Heart right ventricle (tissue), 16 donors: ENCODE measurements at regions not wholly inside any gene's neighbourhood (a gene's known extent, or its start where the extent isn't known, plus 50 kb on each side); places are given as distances from the start of the nearest gene placed in this dataset.
A peak's percentile ranks its signal among the peaks of the same experiment; 100 is the strongest.

Experiments
- ATAC-seq, 8 donors: fragments of 200-7000 bp; cut with Tn5 transposase; one replicate each; pipeline ENCODE4 v1.9.1; 2020; ENCODE audit warnings: mild to moderate bottlenecking in 8 of 8, moderate library complexity in 8 of 8, moderate number of reproducible peaks in 1 of 8
- DNase-seq, 2 donors: peaks; one replicate each; pipeline ENCODE4 v3.0.0-alpha.2; 2020
- H3K27ac ChIP-seq, 10 donors: fragments of 200-600 bp; sonication (generic) in 2 of 10; one replicate each; pipeline versions ENCODE4 v1.5.0 to v1.8.0; 2020 to 2022; ENCODE audit warnings: mild to moderate bottlenecking in 3 of 10
- H3K27me3 ChIP-seq, 7 donors: fragments of 200-600 bp; one replicate each; pipeline ENCODE4 v1.8.0; 2021 to 2022; ENCODE audit warnings: mild to moderate bottlenecking in 2 of 7
- H3K36me3 ChIP-seq, 9 donors: fragments of 200-600 bp; sonication (generic) in 1 of 9; one replicate each; pipeline versions ENCODE4 v1.5.0 to v1.8.0; 2020 to 2022; ENCODE audit warnings: mild to moderate bottlenecking in 2 of 9
- H3K4me1 ChIP-seq, 9 donors: fragments of 200-600 bp; sonication (generic) in 1 of 9; one replicate each; pipeline versions ENCODE4 v1.5.0 to v1.8.0; 2020 to 2022; ENCODE audit warnings: mild to moderate bottlenecking in 4 of 9
- H3K4me3 ChIP-seq, 10 donors: fragments of 200-600 bp; sonication (generic) in 2 of 10; one replicate each; pipeline versions ENCODE4 v1.5.0 to v1.8.0; 2020 to 2022; ENCODE audit warnings: mild to moderate bottlenecking in 7 of 10, moderate library complexity in 2 of 10
- H3K9me3 ChIP-seq, 11 donors: fragments of 200-600 bp in 10 of 11; sonication (generic) in 2 of 11; one replicate each; pipeline versions ENCODE4 v1.5.0 to v1.8.0; 2013 to 2022; ENCODE audit warnings: mild to moderate bottlenecking in 2 of 11, control low read depth in 1 of 11, moderate library complexity in 1 of 11
- CTCF ChIP-seq, 9 donors: fragments of 200-600 bp; sonication (generic) in 2 of 9; IDR thresholded peaks; one replicate each; pipeline versions ENCODE4 v1.5.0 to v1.8.0; 2021 to 2022; ENCODE audit warnings: antibody characterized with exemption in 9 of 9, mild to moderate bottlenecking in 5 of 9, moderate library complexity in 1 of 9
- WGBS, 2 donors: extraction: QIAGEN DNeasy Blood & Tissue Kit; methylation state at CpG; one replicate each; pipeline ENCODE4 v1.1.7; 2013; ENCODE audit warnings: inconsistent platforms in 1 of 2; 5-methylcytosine and 5-hydroxymethylcytosine counted together
- intact Hi-C, 10 donors: fragments of 100-400 bp; cut with DNase I; formaldehyde crosslinking; loops; one replicate each; pipeline versions ENCODE4 v1.11.1 to v1.14.2; 2022
- donor health status: Arrhythmogenic right ventricular cardiomyopathy.
- donor health status: ischemic (EF 13 %, LVEDD 7.1; RV severe dilation, severe dysfunction).
- donor health status: healthy with polysubstance abuse.
- donor health status: DM: no; HTN: yes; CAD: no.
- donor health status: DM: no; HTN: no; CAD: no.
- donor health status: ischemic (EF 25% LVEDD 6.9; RV normal size, moderate dysfunction).
- donor health status: ischemic (EF 25% LVEDD 5.7; RV mildly dilated, moderate dysfunction).
- donor health status: healthy.
- donor health status: DM: yes; HTN: yes; CAD: no.
- donor health status: Ischemic cardiomyopathy.
- donor health status: ischemic (EF 35%, LVEDD 5.7; RV mildly dilated, moderate dysfunction).
- donor health status: nonischemic (EF 11% LVEDD 7.7; RV severe dilation, severe dysfunction).
- donor health status: DM: yes; HTN: yes; CAD: no.
- donor health status: PGD.
- donor health status: ischemic (EF 29% LVEDD 5.4; RV normal size, mild dysfunction).
- donor health status: nonischemic (EF 23%, LVEDD 6.1; RV moderate dilation, normal function).

GRCh38 chr2:57899898-57900297, 146.7 kb upstream of the VRK2 start:
- intact Hi-C loops = loop anchor here in 3 of 10 donors (5.0 to 10.0 kb wide), 2 partner anchors 545 to 547 kb away; no protein-coding TSS in a partner anchor
- H3K9me3 ChIP-seq = no peaks in the 10 kb centered on the region
- H3K27me3 ChIP-seq = no peaks in the 10 kb centered on the region
- ATAC-seq (no peak), DNase-seq (no peak)
- H3K4me1 ChIP-seq = no peaks in the 10 kb centered on the region
- 75 to 83% methylated on average over 1 of the region's 1 CpG for WGBS, 2 donors
- H3K27ac ChIP-seq = no peak overlapping the region
- no peaks in the 10 kb centered on the region for H3K36me3 ChIP-seq
- TF ChIP-seq CTCF (IDR thresholded peaks at IDR 0.05) = no peak
- no peak overlapping the region for H3K4me3 ChIP-seq

GRCh38 chr2:57902578-57902977, 144.0 kb upstream of the VRK2 start:
- no peak overlapping the region for H3K27ac ChIP-seq
- ATAC-seq = no peak
- no peak overlapping the region for H3K4me3 ChIP-seq
- H3K36me3 ChIP-seq = no peaks in the 10 kb centered on the region
- intact Hi-C loops = loop anchor here in 3 of 10 donors (5.0 to 10.0 kb wide), 2 partner anchors 542 to 545 kb away; no protein-coding TSS in a partner anchor
- H3K27me3 ChIP-seq = no peaks in the 10 kb centered on the region
- no peaks in the 10 kb centered on the region for H3K4me1 ChIP-seq
- WGBS, 2 donors = 80 to 81% methylated on average over 6 of the region's 6 CpGs
- no peak for DNase-seq
- no peak for TF ChIP-seq CTCF (IDR thresholded peaks at IDR 0.05)
- H3K9me3 ChIP-seq = no peaks in the 10 kb centered on the region

GRCh38 chr2:57906152-57906732, 140.4 kb upstream of the VRK2 start:
- peaks cover 0 to 20% (median 0%) of the 10 kb centered on the region in 9 donors for H3K4me1 ChIP-seq
- peak in 6 of 8 donors; percentile 61 to 84 (median 78) for ATAC-seq
- no peak overlapping the region for H3K27ac ChIP-seq
- 29 to 30% methylated on average over 5 of the region's 5 CpGs for WGBS, 2 donors
- no peak overlapping the region for H3K4me3 ChIP-seq
- no peaks in the 10 kb centered on the region for H3K9me3 ChIP-seq
- peak; percentile 57 to 90 (median 78) for TF ChIP-seq CTCF (IDR thresholded peaks at IDR 0.05)
- no peak for DNase-seq
- no peaks in the 10 kb centered on the region for H3K27me3 ChIP-seq
- intact Hi-C loops = loop anchor here in 6 of 10 donors (5.0 to 10.0 kb wide), 3 partner anchors 539 to 546 kb away; no protein-coding TSS in a partner anchor
- no peaks in the 10 kb centered on the region for H3K36me3 ChIP-seq

GRCh38 chr2:57907411-57907810, 139.2 kb upstream of the VRK2 start:
- DNase-seq = no peak
- no peak for TF ChIP-seq CTCF (IDR thresholded peaks at IDR 0.05)
- WGBS, 2 donors = 64 to 70% methylated on average over 1 of the region's 1 CpG
- Histone ChIP-seq H3K27ac (peak overlapping the region in 1 of 10 donors; percentile 42), H3K9me3 (no peaks in the 10 kb centered on the region), H3K36me3 (no peaks in the 10 kb centered on the region), H3K27me3 (no peaks in the 10 kb centered on the region), H3K4me3 (no peak overlapping the region), H3K4me1 (peaks cover 0 to 20% (median 0%) of the 10 kb centered on the region in 9 donors)
- no peak for ATAC-seq
- intact Hi-C loops = loop anchor here in 6 of 10 donors (5.0 to 10.0 kb wide), 3 partner anchors 537 to 545 kb away; no protein-coding TSS in a partner anchor
